22Rv1 (cell line): ENCODE measurements at regions not wholly inside any gene's neighbourhood (a gene's known extent, or its start where the extent isn't known, plus 50 kb on each side); places are given as distances from the start of the nearest gene placed in this dataset.

Experiments
- H3K27ac ChIP-seq: fragments of 450-650 bp; 2 replicates; pipeline ENCODE4 v1.5.1; 2017
- CTCF ChIP-seq: fragments of 450-650 bp; IDR thresholded peaks from 2 replicates; pipeline ENCODE4 v1.5.1; 2017; ENCODE audit warnings: mild to moderate bottlenecking
- ZFX ChIP-seq: fragments of 450-650 bp; IDR thresholded peaks from 2 replicates; pipeline ENCODE4 v1.6.1; 2017; ENCODE audit warnings: antibody characterized with exemption, borderline replicate concordance

GRCh38 chr11:19560156-19560555 is 152.5 kb upstream of the NAV2 start:
- no peak for TF ChIP-seq CTCF
- no peak for TF ChIP-seq ZFX
- H3K27ac ChIP-seq = no peak overlapping the region

DNA sequence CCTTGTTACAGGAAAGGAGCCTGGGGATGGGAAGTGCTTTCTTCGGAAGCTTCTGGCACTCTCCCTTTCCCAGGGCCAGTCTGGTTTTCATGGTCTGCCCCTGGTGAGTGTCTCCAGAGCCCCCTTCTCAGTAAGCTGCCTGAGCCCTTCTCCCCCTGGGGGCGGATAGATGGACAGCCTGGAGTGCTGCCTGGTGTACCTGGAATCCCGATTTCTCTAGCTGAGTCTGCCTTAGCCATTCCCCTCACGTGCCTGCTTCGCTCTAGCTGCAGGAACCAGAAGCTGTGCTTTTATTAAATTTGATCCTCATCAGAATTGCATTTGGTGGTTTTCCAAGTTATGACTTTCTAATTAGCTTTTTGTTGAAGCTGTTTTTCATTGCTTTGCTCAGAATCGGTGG is 152.9 kb upstream of the NAV2 start:
- TF ChIP-seq CTCF (no peak), ZFX (no peak)
- H3K27ac ChIP-seq = no peak overlapping the region

GRCh38 chr11:19558189-19558986 is 154.2 kb upstream of the NAV2 start:
- no peak overlapping the region for H3K27ac ChIP-seq
- TF ChIP-seq ZFX (no peak), CTCF (no peak)

DNA sequence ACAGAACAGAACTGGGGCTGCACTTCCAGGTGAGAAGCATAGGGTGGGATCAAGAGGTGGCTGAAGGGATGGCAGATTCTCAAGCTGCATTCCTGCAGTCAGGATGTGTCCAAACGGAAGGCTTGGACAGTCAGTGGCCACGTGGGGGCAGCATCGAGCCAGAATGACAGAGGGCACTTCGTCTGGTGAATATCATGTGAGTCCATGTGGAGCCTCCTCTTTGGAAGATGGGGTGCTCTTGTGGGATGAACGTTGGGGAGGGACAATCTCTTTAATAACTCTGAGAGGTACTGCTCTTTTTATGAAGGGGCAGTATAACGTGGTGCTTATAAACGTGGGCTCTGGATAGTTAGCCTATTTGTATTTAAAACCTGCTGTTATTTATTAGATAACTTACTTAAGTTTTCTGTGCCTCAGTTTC is 154.9 kb upstream of the NAV2 start:
- H3K27ac ChIP-seq = no peak overlapping the region
- TF ChIP-seq CTCF (peak; percentile 92), ZFX (no peak)

GRCh38 chr11:19557185-19557584 is 155.5 kb upstream of the NAV2 start:
- TF ChIP-seq CTCF (no peak), ZFX (no peak)
- no peak overlapping the region for H3K27ac ChIP-seq

DNA sequence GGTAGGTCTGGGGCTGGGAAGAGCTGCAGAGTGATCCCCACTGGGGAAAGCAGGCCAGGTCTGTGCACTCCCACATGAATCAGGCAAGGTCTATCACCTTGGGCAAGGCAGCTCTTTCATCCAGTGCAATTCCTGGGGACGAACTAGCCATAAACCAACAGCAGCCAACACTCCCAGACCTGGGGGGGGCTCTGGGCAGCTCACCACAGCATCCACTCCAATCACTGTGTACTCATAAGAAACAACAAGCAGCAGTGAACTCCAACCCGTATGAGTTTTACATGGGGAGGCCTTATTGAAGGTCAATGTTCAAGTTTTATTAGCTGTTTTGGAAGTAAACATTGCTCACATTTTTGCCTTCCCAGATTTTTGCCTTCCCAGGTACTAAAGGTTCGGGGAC is 157.4 kb upstream of the NAV2 start:
- H3K27ac ChIP-seq = no peak overlapping the region
- no peak for TF ChIP-seq CTCF

GRCh38 chr11:19553683-19554333 is 158.8 kb upstream of the NAV2 start:
- no peak overlapping the region for H3K27ac ChIP-seq
- TF ChIP-seq ZFX = no peak
- peak; percentile 83 for TF ChIP-seq CTCF
